Effector memory CD8-positive, alpha-beta T cell (primary cell): ENCODE measurements at regions not wholly inside any gene's neighbourhood (a gene's known extent, or its start where the extent isn't known, plus 50 kb on each side); places are given as distances from the start of the nearest gene placed in this dataset.
A peak's percentile ranks its signal among the peaks of the same experiment; 100 is the strongest.
"Not testable (repeated sequence)": the region's sequence is repeated elsewhere in the genome, so short reads cannot be mapped to it uniquely, and the experiment has no call there.

Experiments used
- ATAC-seq: fragments of 150-1000 bp; cut with Tn5 transposase; replicated peaks from 2 replicates; pipeline ENCODE4 v1.10.0; 2021; ENCODE audit warnings: mild to moderate bottlenecking, moderate library complexity
- DNase-seq, 3 experiments: peaks; one replicate each; pipeline ENCODE4 v3.0.0; 2021
- H3K27ac Mint-ChIP-seq, 2 donors: one replicate each; pipeline ENCODE4 v1.8.0; 2022; ENCODE audit warnings: mild to moderate bottlenecking in 2 of 2, mixed read lengths in 2 of 2, moderate library complexity in 2 of 2
- H3K27me3 Mint-ChIP-seq, 2 donors: one replicate each; pipeline ENCODE4 v1.8.0; 2022; ENCODE audit warnings: mixed read lengths in 2 of 2
- H3K36me3 Mint-ChIP-seq: one replicate; pipeline ENCODE4 v1.8.0; 2022; ENCODE audit warnings: mild to moderate bottlenecking, moderate library complexity, mixed read lengths; ENCODE audit not compliant: insufficient read depth
- H3K4me1 Mint-ChIP-seq, 2 donors: one replicate each; pipeline ENCODE4 v1.8.0; 2022; ENCODE audit warnings: low read depth in 2 of 2, mixed read lengths in 2 of 2
- H3K4me3 Mint-ChIP-seq, 2 donors: one replicate each; pipeline ENCODE4 v1.8.0; 2022; ENCODE audit warnings: mild to moderate bottlenecking in 2 of 2, mixed read lengths in 2 of 2, moderate library complexity in 2 of 2
- H3K9me3 Mint-ChIP-seq, 2 donors: one replicate each; pipeline ENCODE4 v1.8.0; 2022; ENCODE audit warnings: mixed read lengths in 2 of 2

GRCh38 chr1:184860535-184860934 is 105.9 kb upstream of the EDEM3 start:
- peaks cover 5% of the 10 kb centered on the region for H3K36me3 Mint-ChIP-seq
- no peak overlapping the region for H3K4me3 Mint-ChIP-seq
- H3K4me1 Mint-ChIP-seq = peaks cover 10 to 23% of the 10 kb centered on the region in 2 donors
- H3K27ac Mint-ChIP-seq = peak overlapping the region; percentile 79 to 85
- DNase-seq = no peak
- ATAC-seq = no peak
- H3K27me3 Mint-ChIP-seq = no peaks in the 10 kb centered on the region
- H3K9me3 Mint-ChIP-seq = no peaks in the 10 kb centered on the region

DNA sequence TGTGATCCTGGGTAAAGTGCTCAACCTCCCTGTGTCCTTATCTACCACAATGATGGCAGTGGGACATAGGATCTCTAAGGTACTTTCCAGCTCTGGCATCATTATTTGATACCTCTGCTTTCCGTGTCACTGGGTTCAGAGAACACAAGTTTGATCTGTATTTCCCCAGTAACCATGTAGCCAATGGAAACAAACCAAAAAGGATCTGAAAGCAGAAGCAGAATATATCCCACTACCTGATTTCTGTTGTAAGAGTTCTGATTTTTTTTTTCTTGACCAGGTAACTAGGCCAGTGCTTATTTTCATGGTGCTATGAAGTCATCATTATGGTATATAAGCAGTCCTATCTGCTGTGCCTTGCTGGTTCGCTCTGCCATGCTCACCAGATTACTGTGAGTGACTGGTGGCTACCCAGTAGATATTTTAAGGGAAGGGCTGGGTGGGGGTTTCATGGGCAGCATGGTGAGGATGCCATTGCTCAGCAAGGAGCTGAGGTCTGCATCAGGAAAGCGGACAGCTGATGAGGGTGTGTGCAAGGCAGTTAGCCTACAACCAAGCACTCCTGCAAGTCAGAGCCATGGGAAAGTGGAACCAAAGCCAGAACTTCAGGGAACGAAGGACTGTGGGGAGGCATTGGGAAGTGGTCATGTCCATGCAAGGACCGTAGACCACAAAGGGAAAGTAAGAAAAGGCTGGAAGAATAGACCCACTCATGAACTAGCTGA is 104.9 kb upstream of the EDEM3 start:
- Mint-ChIP-seq H3K4me1 (peaks cover 10 to 17% of the 10 kb centered on the region in 2 donors), H3K9me3 (no peaks in the 10 kb centered on the region), H3K27me3 (no peaks in the 10 kb centered on the region), H3K27ac (no peak overlapping the region), H3K36me3 (peaks cover 5% of the 10 kb centered on the region), H3K4me3 (no peak overlapping the region)
- no peak for DNase-seq
- ATAC-seq = no peak

DNA sequence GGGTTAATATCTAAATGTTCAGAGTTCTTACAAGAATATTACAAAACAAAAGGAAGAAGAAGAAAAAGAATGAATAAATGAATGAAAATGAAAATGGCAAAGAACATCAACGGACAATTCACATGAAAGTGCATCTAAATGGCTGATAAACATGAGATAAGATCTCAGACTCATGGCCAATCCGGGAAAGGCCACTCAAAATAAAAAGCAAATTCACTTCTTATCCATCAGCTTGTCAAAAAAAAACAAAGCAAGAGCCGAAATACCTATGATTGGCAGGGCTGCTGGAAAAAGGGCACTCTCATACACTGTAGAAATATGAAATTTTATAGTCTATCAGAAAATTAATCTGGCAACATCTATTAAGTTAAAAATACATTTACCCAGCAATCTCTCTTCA is 103.6 kb upstream of the EDEM3 start:
- Mint-ChIP-seq H3K36me3 (peaks cover 5% of the 10 kb centered on the region), H3K9me3 (no peaks in the 10 kb centered on the region), H3K4me3 (no peak overlapping the region), H3K27ac (peak overlapping the region in 1 of 2 donors; percentile 26), H3K4me1 (peaks cover 10 to 17% of the 10 kb centered on the region in 2 donors), H3K27me3 (no peaks in the 10 kb centered on the region)
- ATAC-seq (no peak), DNase-seq (no peak)

GRCh38 chr1:184854496-184855140 is 100.0 kb upstream of the EDEM3 start:
- Mint-ChIP-seq H3K27me3 (no peaks in the 10 kb centered on the region), H3K4me3 (no peak overlapping the region), H3K36me3 (no peaks in the 10 kb centered on the region), H3K9me3 (peaks cover 0 to 2% of the 10 kb centered on the region in 2 donors), H3K27ac (peak overlapping the region in 1 of 2 donors; percentile 25), H3K4me1 (peaks cover 8 to 18% of the 10 kb centered on the region in 2 donors)
- ATAC-seq = no peak
- no peak for DNase-seq

DNA sequence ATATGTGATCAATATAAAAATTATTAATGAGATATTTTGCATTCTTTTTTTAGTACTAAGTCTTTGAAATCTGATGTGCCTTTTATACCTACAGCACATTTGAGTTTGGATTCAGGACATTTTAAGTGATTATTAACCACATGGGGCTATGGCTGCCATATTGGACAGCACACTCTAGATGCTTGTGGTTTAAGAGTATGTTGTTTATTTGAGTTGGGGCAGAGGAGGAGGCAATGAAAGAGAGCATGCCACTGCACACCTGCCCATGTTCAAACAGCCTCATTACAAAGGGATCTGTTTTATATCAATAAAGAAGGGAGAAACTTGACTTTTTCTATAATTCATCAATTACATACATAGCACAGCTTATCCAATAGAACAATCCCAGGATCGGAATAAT is 99.4 kb upstream of the EDEM3 start:
- peaks cover 8 to 18% of the 10 kb centered on the region in 2 donors for H3K4me1 Mint-ChIP-seq
- no peak overlapping the region for H3K4me3 Mint-ChIP-seq
- peaks cover 0 to 2% of the 10 kb centered on the region in 2 donors for H3K9me3 Mint-ChIP-seq
- peak overlapping the region in 1 of 2 donors; percentile 25 for H3K27ac Mint-ChIP-seq
- no peaks in the 10 kb centered on the region for H3K27me3 Mint-ChIP-seq
- no peak for DNase-seq
- no peak for ATAC-seq
- no peaks in the 10 kb centered on the region for H3K36me3 Mint-ChIP-seq

DNA sequence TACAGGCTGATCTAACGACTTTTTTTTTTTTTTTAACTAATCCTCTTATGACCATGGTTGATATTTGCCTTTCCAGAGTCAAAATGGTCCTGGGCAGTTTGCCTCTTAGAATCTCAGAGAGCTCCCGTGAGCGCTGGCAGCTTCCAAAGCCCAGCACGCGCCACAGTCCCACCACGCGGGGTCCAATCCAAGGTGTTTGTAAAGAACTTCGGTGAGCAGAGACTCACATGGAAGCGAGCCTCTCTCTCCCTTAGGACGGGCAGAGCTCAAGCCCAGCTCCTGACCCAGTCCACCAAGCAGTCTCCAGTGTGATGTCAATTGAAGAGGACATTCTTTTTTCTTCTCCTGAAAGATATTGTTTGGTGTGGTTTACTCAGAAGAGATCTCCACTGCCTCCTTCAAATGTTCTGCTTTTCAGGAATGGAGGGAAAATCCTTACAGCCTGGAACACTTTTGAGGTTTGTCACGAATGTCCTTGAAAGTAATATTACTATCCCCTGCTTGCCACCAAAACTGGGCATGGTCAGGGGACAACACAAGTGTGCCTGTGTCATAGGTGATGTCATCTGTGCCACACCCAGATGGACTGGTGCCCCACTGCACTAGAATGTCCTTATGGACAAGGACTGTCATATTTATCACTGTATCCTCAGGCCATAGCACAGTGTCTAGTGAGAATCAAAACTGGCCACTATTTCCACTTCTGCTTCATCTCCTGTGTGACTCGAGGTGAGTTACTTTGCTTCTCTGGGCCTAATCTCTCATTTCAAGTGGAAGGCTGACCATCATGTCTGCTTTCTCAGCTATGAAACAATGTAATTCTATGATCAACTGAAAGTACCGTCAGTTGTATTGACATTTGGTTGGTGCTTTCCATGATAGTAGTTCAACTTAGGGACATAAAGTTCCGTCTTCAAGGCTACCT is 97.4 kb upstream of the EDEM3 start:
- Mint-ChIP-seq H3K4me3 (no peak overlapping the region), H3K27ac (peak overlapping the region in 1 of 2 donors; percentile 61), H3K9me3 (peaks cover 0 to 2% of the 10 kb centered on the region in 2 donors), H3K36me3 (no peaks in the 10 kb centered on the region), H3K27me3 (no peaks in the 10 kb centered on the region), H3K4me1 (peaks cover 7 to 15% of the 10 kb centered on the region in 2 donors)
- ATAC-seq (no peak), DNase-seq (no peak)

GRCh38 chr1:184843732-184844495 is 89.3 kb upstream of the EDEM3 start:
- Mint-ChIP-seq H3K4me3 (peak overlapping the region; percentile 41 to 62), H3K4me1 (peaks cover 31 to 34% of the 10 kb centered on the region in 2 donors), H3K36me3 (peaks cover 20% of the 10 kb centered on the region), H3K27me3 (no peaks in the 10 kb centered on the region), H3K27ac (peak overlapping the region; percentile 91 to 94), H3K9me3 (no peaks in the 10 kb centered on the region)
- DNase-seq (peak; percentile 75 to 78 (median 75)), ATAC-seq (peak; percentile 67)

DNA sequence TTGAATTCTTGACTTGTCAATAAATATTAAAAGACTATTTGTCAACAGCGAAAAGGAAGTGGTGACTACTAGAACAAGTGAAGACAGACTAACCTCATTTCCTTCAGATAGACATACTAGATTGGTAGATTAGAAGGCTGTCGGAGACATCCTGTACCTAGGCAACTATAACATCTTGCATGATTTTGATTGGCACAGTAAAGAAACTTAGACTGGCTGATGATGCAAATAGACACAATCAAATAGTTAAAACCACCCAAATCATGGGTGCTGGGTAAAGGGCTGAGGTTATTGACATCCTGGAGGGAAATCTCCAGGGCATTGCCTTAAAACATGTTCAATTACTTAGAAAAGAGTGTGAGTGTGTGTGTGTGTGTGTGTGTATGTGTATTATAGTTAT is 85.9 kb upstream of the EDEM3 start:
- H3K27me3 Mint-ChIP-seq = no peaks in the 10 kb centered on the region
- peaks cover 40 to 43% of the 10 kb centered on the region in 2 donors for H3K4me1 Mint-ChIP-seq
- peak overlapping the region; percentile 44 for H3K4me3 Mint-ChIP-seq
- ATAC-seq (peak; percentile 87), DNase-seq (peak; percentile 52 to 59 (median 57))
- no peaks in the 10 kb centered on the region for H3K9me3 Mint-ChIP-seq
- peak overlapping the region; percentile 93 to 94 for H3K27ac Mint-ChIP-seq
- peaks cover 24% of the 10 kb centered on the region for H3K36me3 Mint-ChIP-seq

- peaks cover 21% of the 10 kb centered on the region for H3K36me3 Mint-ChIP-seq
- ATAC-seq = peak; percentile 10
These were observed 83.9 kb upstream of the EDEM3 start for GRCh38 chr1:184838504-184838951.

GRCh38 chr1:184836934-184837895 is 82.6 kb upstream of the EDEM3 start:
- peaks cover 18% of the 10 kb centered on the region for H3K36me3 Mint-ChIP-seq
- no peak for DNase-seq
- H3K9me3 Mint-ChIP-seq = no peaks in the 10 kb centered on the region
- H3K4me3 Mint-ChIP-seq = no peak overlapping the region
- peaks cover 20 to 22% of the 10 kb centered on the region in 2 donors for H3K4me1 Mint-ChIP-seq
- peak overlapping the region; percentile 37 to 94 for H3K27ac Mint-ChIP-seq
- H3K27me3 Mint-ChIP-seq = no peaks in the 10 kb centered on the region
- no peak for ATAC-seq

More at GRCh38 chr1:184838504-184838951, 83.9 kb upstream of the EDEM3 start:
- Mint-ChIP-seq H3K4me1 (peaks cover 31% of the 10 kb centered on the region in 2 donors), H3K9me3 (no peaks in the 10 kb centered on the region), H3K4me3 (peak overlapping the region in 1 of 2 donors; percentile 19), H3K27me3 (no peaks in the 10 kb centered on the region), H3K27ac (peak overlapping the region; percentile 37 to 94)
- no peak for DNase-seq

GRCh38 chr1:184836141-184836540 is 81.5 kb upstream of the EDEM3 start:
- no peak for ATAC-seq
- no peaks in the 10 kb centered on the region for H3K27me3 Mint-ChIP-seq
- H3K9me3 Mint-ChIP-seq = no peaks in the 10 kb centered on the region
- H3K4me1 Mint-ChIP-seq = peaks cover 17% of the 10 kb centered on the region in 2 donors
- DNase-seq = no peak
- peaks cover 22% of the 10 kb centered on the region for H3K36me3 Mint-ChIP-seq
- no peak overlapping the region for H3K4me3 Mint-ChIP-seq
- H3K27ac Mint-ChIP-seq = peak overlapping the region in 1 of 2 donors; percentile 77

DNA sequence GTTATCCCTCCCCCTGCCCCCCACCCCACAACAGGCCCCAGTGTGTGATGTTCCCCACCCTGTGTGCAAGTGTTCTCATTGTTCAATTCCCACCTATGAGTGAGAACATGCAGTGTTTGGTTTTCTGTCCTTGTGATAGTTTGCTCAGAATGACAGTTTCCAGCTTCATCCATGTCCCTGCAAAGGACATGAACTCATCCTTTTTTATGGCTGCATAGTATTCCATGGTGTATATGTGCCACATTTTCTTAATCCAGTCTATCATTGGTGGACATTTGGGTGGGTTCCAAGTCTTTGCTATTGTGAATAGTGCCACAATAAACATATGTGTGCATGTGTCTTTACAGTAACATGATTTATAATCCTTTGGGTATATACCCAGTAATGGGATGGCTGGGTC is 79.3 kb upstream of the EDEM3 start:
- peaks cover 29% of the 10 kb centered on the region for H3K36me3 Mint-ChIP-seq
- ATAC-seq, H3K9me3 Mint-ChIP-seq, DNase-seq, H3K4me3 Mint-ChIP-seq, H3K27me3 Mint-ChIP-seq: not testable (repeated sequence)
- H3K4me1 Mint-ChIP-seq = peaks cover 10 to 16% of the 10 kb centered on the region in 2 donors
- H3K27ac Mint-ChIP-seq = peak overlapping the region in 1 of 2 donors; percentile 77
